ENCODE measurements at regions not wholly inside any gene's neighbourhood (a gene's known extent, or its start where the extent isn't known, plus 50 kb on each side); places are given as distances from the start of the nearest gene placed in this dataset.

GRCh38 chr17:62892061-62892675 is 73.9 kb upstream of the TANC2 start:
- TF ChIP-seq CTCF (IDR thresholded peaks at IDR 0.05) (no peak), POLR2A (IDR thresholded peaks at IDR 0.05) (no peak)
